ENCODE measurements at regions not wholly inside any gene's neighbourhood (a gene's known extent, or its start where the extent isn't known, plus 50 kb on each side); places are given as distances from the start of the nearest gene placed in this dataset.

GRCh38 chr2:236884569-236885175 is 201.0 kb upstream of the COPS8 start:
- DNase-seq (ENCODE audit: extremely low read depth, low read depth, low spot score): no peak

- DNase-seq (ENCODE audit: extremely low read depth, low read depth, low spot score): no peak
These were observed 199.2 kb upstream of the COPS8 start for GRCh38 chr2:236886456-236886855.

DNA sequence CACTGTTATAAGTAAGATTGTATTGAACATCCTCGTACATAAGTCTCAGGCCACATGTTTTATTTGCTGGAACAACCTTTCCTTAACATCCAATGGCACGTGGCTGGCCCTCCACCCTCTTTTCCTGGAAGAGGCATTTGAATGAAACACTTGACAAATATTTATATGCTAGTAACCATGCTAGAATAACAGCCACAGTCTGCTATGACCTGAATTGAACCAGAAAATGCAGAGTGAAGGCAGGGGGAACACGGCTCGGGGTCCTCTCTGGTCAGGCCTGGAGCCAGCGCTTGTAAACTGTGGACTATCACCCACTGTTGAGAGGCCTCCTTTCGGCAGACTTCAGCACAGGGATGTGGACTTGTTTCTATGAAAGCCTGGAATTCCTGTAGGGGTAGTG is 198.2 kb upstream of the COPS8 start:
- no peak for DNase-seq (ENCODE audit: extremely low read depth, low read depth, low spot score)

GRCh38 chr2:236887953-236888793 is 197.5 kb upstream of the COPS8 start:
- no peak for DNase-seq (ENCODE audit: extremely low read depth, low read depth, low spot score)

DNA sequence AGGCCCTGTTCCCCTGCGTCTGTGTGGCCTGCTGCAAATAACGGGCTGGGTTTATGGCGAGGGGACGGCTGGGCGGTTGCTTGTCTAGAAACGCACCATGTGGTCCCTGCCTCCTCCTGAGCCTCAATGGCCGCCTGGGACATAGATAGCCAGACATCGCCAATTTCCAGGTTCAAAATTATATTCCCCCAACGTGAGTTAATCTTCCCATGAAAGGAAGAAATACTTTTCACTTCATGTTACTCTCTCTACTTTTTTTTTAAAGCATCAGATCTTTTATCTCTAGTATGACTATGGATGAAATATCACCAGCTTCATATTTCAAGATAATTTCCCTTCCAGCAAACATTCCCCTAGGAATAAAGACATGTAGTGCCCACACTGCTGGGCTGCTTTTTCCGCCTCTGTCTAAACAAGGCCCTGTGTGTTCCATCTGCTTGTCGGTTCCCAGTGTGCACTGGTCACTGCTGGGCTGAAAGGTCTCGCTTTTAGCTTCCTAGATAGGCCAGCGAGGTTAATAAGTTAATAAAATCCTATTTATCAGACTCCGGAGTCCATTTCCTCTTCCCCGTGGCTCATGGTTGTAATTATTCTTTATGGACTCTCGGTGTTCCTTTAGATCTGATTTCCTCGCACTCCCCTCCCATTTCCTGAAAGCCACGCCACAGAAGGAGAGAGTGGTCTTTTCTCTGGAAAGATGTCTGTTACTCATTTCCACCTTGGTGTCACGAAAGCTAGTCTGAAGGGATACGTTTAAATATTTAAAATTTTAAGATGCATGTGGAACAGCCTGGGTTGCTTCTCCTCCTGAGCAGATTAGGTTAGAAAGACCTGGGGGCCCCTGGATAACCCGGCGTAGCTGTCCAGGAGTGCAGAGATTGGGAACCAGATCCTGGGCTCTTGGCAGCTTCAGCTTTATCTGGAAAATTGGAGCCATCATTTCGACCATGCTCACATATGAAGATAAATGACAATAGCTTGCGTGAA is 196.6 kb upstream of the COPS8 start:
- DNase-seq (ENCODE audit: extremely low read depth, low read depth, low spot score): peak; percentile 37

DNA sequence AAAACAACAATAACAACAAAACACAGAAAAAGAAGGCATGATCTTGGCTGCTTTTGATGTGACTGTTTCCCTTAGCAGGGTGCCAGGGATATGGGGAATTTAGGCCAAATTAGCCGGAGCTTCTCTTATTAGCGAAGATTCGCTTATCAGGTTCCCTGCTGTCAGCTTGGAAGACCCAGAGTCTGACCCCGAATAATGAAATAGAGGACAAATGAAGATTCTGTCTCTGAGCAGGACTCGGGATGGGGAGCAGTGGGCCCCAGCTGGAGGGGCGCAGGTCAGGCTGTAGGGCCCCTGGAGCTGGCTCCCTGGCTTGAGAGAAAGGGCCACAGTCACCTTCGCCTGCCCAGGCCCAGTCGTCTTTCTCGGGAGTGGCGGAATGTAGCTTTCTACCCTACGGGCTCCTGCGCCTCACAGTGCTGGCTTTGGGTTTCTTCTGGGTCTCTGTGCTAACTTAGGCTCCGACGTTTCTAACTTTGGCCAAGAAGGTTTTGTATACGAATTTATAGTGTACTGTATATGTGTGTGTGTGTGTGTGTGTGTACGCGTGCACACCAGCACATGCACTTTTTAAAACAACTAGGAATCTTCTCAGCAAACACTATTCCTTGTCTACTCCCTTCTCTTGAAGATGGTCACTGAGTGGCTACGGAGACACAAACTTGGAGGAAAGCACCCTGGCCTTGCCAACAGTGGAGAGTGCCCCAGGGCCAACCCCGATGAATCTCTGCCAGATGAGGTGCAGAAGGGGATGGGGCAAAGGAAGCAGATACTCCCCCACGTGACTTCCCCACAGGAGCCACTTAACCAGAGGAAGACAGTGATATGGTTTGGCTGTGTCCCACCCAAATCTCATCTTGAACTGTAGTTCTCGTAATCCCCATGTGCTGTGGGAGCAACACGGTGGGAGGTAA is 195.6 kb upstream of the COPS8 start:
- DNase-seq (ENCODE audit: extremely low read depth, low read depth, low spot score): no peak

DNA sequence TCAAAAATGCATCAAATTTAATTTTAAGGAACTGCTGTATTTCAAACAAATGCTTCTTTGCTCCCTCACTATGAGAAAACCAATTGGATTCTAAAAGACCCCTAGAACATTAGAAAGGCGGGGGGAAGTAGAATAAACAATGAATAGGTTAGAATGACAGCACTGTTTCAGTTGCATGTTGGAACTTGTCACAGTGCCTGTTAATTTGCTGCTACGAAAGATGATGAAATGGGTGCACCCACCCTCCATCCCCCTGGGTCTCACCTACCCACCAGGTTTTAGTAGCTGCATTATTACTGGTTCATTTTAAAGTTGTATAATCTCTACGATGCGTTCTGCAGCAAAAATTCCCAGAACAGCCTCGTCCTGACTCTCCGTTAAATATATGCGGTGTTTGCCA is 193.0 kb upstream of the COPS8 start:
- DNase-seq (ENCODE audit: extremely low read depth, low read depth, low spot score): no peak

GRCh38 chr2:236894791-236895190 is 190.9 kb upstream of the COPS8 start:
- DNase-seq (ENCODE audit: extremely low read depth, low read depth, low spot score): no peak

- DNase-seq (ENCODE audit: extremely low read depth, low read depth, low spot score): no peak
These were observed 190.2 kb upstream of the COPS8 start for GRCh38 chr2:236895497-236895896.

- DNase-seq (ENCODE audit: extremely low read depth, low read depth, low spot score): no peak
These were observed 189.0 kb upstream of the COPS8 start for GRCh38 chr2:236896688-236897087.

DNA sequence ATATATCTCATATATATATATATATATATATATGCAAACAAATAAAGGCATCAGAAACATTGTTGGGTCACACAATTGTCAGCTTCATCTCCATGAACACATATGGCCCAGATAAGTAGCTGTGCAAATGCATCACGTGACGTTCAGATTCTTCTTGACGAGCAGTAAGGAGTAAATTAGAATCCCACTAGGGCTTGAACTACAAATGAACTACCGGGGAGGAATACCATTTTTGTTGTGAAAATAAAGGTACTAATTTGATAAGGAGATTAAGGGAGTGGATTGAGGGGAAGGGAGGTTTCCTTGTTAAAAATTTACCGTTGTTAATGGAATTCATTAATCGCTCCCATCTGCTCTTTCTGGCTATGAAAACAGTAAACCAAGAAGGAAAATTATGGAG is 186.5 kb upstream of the COPS8 start:
- DNase-seq (ENCODE audit: extremely low read depth, low read depth, low spot score): no peak

GRCh38 chr2:236899950-236900640 is 185.6 kb upstream of the COPS8 start:
- no peak for DNase-seq (ENCODE audit: extremely low read depth, low read depth, low spot score)

- no peak for DNase-seq (ENCODE audit: extremely low read depth, low read depth, low spot score)
These were observed 183.7 kb upstream of the COPS8 start for GRCh38 chr2:236901956-236902355.

GRCh38 chr2:236903978-236904377 is 181.7 kb upstream of the COPS8 start:
- no peak for DNase-seq (ENCODE audit: extremely low read depth, low read depth, low spot score)

- no peak for DNase-seq (ENCODE audit: extremely low read depth, low read depth, low spot score)
These were observed 181.1 kb upstream of the COPS8 start for GRCh38 chr2:236904389-236905263.

- DNase-seq (ENCODE audit: extremely low read depth, low read depth, low spot score): no peak
These were observed 179.7 kb upstream of the COPS8 start for GRCh38 chr2:236905976-236906375.

DNA sequence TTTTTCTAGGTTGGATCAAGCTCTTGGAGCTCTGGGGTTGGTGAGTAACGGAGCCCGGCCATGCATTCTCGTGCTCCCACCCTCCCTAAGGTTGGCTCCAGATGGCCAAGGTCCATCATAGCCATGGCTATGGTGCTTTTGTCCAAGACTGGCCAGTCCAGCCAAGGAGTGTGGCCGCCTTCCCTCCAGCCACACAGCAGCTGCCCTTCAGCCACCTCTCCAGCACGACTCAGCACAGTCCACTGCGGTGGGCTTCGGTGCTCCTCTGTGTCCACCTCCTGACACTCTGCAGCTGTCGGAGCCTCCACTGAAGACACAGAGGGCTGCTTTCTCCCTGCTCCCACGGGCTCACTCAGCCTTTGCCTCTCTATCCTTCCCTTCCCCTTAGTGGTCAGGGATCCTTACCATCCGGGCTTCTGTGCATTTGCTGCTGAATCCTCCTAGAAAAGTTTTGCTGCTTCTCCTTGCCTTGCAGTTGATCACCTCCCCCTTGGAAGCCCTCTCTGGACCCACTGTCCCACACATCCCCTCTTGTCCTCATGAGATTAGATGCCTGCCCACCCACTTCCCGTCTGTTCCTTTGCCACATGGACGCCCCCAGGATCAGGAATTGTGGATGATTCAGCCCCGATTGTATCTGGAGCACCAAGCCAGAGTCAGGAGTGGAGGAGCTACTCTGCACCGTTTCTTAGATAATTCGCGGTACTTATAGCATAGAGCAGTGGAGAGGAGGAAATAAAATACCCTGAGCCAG is 177.1 kb upstream of the COPS8 start:
- no peak for DNase-seq (ENCODE audit: extremely low read depth, low read depth, low spot score)

- no peak for DNase-seq (ENCODE audit: extremely low read depth, low read depth, low spot score)
These were observed 176.5 kb upstream of the COPS8 start for GRCh38 chr2:236909193-236909504.

All from glomerular endothelial cell (primary cell).